K562 (cell line): ENCODE measurements at regions not wholly inside any gene's neighbourhood (a gene's known extent, or its start where the extent isn't known, plus 50 kb on each side); places are given as distances from the start of the nearest gene placed in this dataset.

Experiments used
- ATAC-seq: fragments of 200-7000 bp; cut with Tn5 transposase; 3 replicates; pipeline ENCODE4 v1.9.1; 2020; ENCODE audit warnings: moderate library complexity
- BruUV-seq: library from RNA; stranded (reverse); fragments of 400-500 nt; replicated peaks from 2 replicates; lab custom pipeline; 2021; lab: Mats Ljungman, UMichigan
- CTCF ChIA-PET: fragments of 300-600 bp; formaldehyde crosslinking; extraction: SDS; loops from one replicate; lab custom pipeline; 2021; ENCODE audit warnings: low intra/inter-chr PET ratio; lab: Yijun Ruan, JAX
- POLR2A ChIA-PET: fragments of 300-600, 350-650 bp; sonication (Branson Sonifier 250); formaldehyde crosslinking; extraction: SDS; loops from one replicate; lab custom pipeline; 2021; ENCODE audit warnings: antibody characterized with exemption, inconsistent platforms; lab: Yijun Ruan, JAX
- DNase-seq, 4 experiments: peaks; one replicate each; pipeline versions ENCODE4 v3.0.0 to v3.0.0-alpha.2; 2011 to 2018; ENCODE audit warnings: low spot score in 3 of 4, mixed read lengths in 3 of 4; ENCODE audit errors: extremely low read depth in 1 of 4
- FAIRE-seq: peaks from 2 replicates; lab custom pipeline; 2011; peaks lifted over from hg19 to GRCh38; lab: Jason Lieb, UNC
- H2AFZ ChIP-seq: 2 replicates; pipeline ENCODE4 v1.6.0; 2011; ENCODE audit warnings: low read depth, low read length, control low read depth, inconsistent platforms
- H3K27ac ChIP-seq: fragments of 200-600 bp; 3 replicates; pipeline ENCODE4 v1.8.0; 2011; ENCODE audit warnings: low read depth, mild to moderate bottlenecking, control low read depth, inconsistent platforms, low read length, moderate library complexity, mixed read lengths; ENCODE audit errors: extremely low read depth
- H3K27me3 ChIP-seq, 2 experiments: fragments of 300-600 bp in 1 of 2; 2 replicates in 1 of 2; 3 replicates in 1 of 2; pipeline versions ENCODE4 v1.6.0 to v1.8.0; 2011; ENCODE audit warnings: inconsistent platforms in 2 of 2, low read length in 2 of 2, mild to moderate bottlenecking in 1 of 2, mixed read lengths in 1 of 2, moderate library complexity in 1 of 2; ENCODE audit not compliant: control insufficient read depth in 2 of 2, insufficient read depth in 2 of 2
- H3K36me3 ChIP-seq: fragments of 300-600 bp; 3 replicates; pipeline ENCODE4 v1.8.0; 2011; ENCODE audit warnings: mild to moderate bottlenecking, low read length, inconsistent platforms; ENCODE audit not compliant: control insufficient read depth, insufficient read depth
- H3K4me1 ChIP-seq, 2 experiments: fragments of 200-600 bp in 1 of 2; replicated peaks in 1 of 2; 2 replicates in 1 of 2; 3 replicates in 1 of 2; pipeline versions ENCODE4 v1.5.1 to v1.8.0; 2011; ENCODE audit warnings: inconsistent platforms in 2 of 2, low read length in 2 of 2, mild to moderate bottlenecking in 1 of 2, mixed read lengths in 1 of 2, moderate library complexity in 1 of 2; ENCODE audit not compliant: control insufficient read depth in 2 of 2, insufficient read depth in 2 of 2
- H3K4me2 ChIP-seq: 2 replicates; pipeline ENCODE4 v1.6.1; 2011; ENCODE audit warnings: low read length, control low read depth, inconsistent platforms, mixed read lengths; ENCODE audit not compliant: insufficient read depth
- H3K4me3 ChIP-seq: fragments of 200-600 bp; sonication (generic), shearing (Covaris generic); 2 replicates; pipeline ENCODE4 v1.5.1; 2016; ENCODE audit warnings: control low read depth, inconsistent platforms
- H3K79me2 ChIP-seq: fragments of 200-600 bp; 3 replicates; pipeline ENCODE4 v1.8.0; 2011; ENCODE audit warnings: low read length, inconsistent platforms; ENCODE audit not compliant: control insufficient read depth, insufficient read depth
- H3K9ac ChIP-seq, 2 experiments: 2 replicates each; pipeline versions ENCODE4 v1.6.0 to v1.6.1; 2011; ENCODE audit warnings: low read depth in 2 of 2, low read length in 2 of 2, control low read depth in 1 of 2, inconsistent platforms in 1 of 2, mild to moderate bottlenecking in 1 of 2, mixed read lengths in 1 of 2; ENCODE audit not compliant: insufficient read depth in 1 of 2
- H3K9me1 ChIP-seq: one replicate; pipeline ENCODE4 v1.6.0; 2011; ENCODE audit warnings: inconsistent platforms, mild to moderate bottlenecking, low read length, moderate library complexity; ENCODE audit not compliant: control insufficient read depth, insufficient read depth
- H3K9me3 ChIP-seq: replicated peaks from 2 replicates; pipeline ENCODE4 v1.5.1; 2011; ENCODE audit warnings: low read depth, low read length, inconsistent platforms; ENCODE audit not compliant: control insufficient read depth, insufficient read depth
- H4K20me1 ChIP-seq: replicated peaks from 2 replicates; pipeline ENCODE4 v1.6.1; 2011; ENCODE audit warnings: low read length, inconsistent platforms, mixed read lengths; ENCODE audit not compliant: control insufficient read depth, insufficient read depth
- CCAR2 ChIP-seq: fragments of 200-400 bp; formaldehyde crosslinking; IDR thresholded peaks from 2 replicates; pipeline ENCODE4 v1.6.1; 2017; ENCODE audit warnings: mild to moderate bottlenecking, low read depth, low read length
- E2F4 ChIP-seq: sonication (generic); formaldehyde crosslinking; IDR thresholded peaks from 2 replicates; pipeline ENCODE4 v1.8.0; 2022; ENCODE audit warnings: mild to moderate bottlenecking, low read depth, missing genetic modification reagents
- GATA2 ChIP-seq: sonication (generic); formaldehyde crosslinking; IDR thresholded peaks from 2 replicates; pipeline ENCODE4 v1.4.0; 2020; ENCODE audit warnings: mild to moderate bottlenecking, missing genetic modification reagents
- MAFF ChIP-seq: IDR thresholded peaks from 2 replicates; pipeline ENCODE4 v1.6.1; 2012; ENCODE audit warnings: low read length, improper control_type of control experiment
- NKRF ChIP-seq: fragments of 450-650 bp; IDR thresholded peaks from 2 replicates; pipeline ENCODE4 v1.6.1; 2016; ENCODE audit warnings: borderline replicate concordance
- TRIM25 ChIP-seq: fragments of 450-650 bp; IDR thresholded peaks from 2 replicates; pipeline ENCODE4 v1.7.0; 2016; ENCODE audit warnings: borderline replicate concordance
- WHSC1 ChIP-seq: IDR thresholded peaks from one replicate; pipeline ENCODE4 v1.6.1; 2012; ENCODE audit warnings: low read length, control low read depth, inconsistent platforms
- WGBS: fragments of 100-300 bp; shearing (Covaris generic); methylation state at CpG from one replicate; pipeline ENCODE4 v1.1.6; 2016; ENCODE audit warnings: low coverage, mixed read lengths; ENCODE audit not compliant: insufficient coverage; ENCODE audit errors: missing lambda C conversion rate; 5-methylcytosine and 5-hydroxymethylcytosine counted together
- in situ Hi-C: fragments of 300-500 bp; cut with MboI; formaldehyde crosslinking; loops from 4 replicates; pipeline ENCODE4 v1.15.0; 2018; ENCODE audit warnings: inconsistent platforms, mixed read lengths
- intact Hi-C: fragments of 100-400 bp; cut with micrococcal nuclease; formaldehyde crosslinking; loops from 2 replicates; pipeline ENCODE4 v1.14.2; 2022

GRCh38 chr5:117681431-117682254, 1107.0 kb upstream of the SEMA6A start:
- intact Hi-C loops (no loop called here), in situ Hi-C loops (no loop called here)
- Histone ChIP-seq H3K9me3 (no peaks in the 10 kb centered on the region; the same call in 1 of the 2 replicates), H3K4me2 (no peak overlapping the region), H3K36me3 (no peaks in the 10 kb centered on the region), H2AFZ (no peak overlapping the region), H3K79me2 (no peaks in the 10 kb centered on the region), H3K27ac (no peak overlapping the region), H4K20me1 (no peaks in the 10 kb centered on the region), H3K4me3 (no peak overlapping the region), H3K9me1 (no peaks in the 10 kb centered on the region), H3K9ac (no peak overlapping the region), H3K4me1 (no peaks in the 10 kb centered on the region), H3K27me3 (no peaks in the 10 kb centered on the region)
- ATAC-seq (no peak), FAIRE-seq (no peak), DNase-seq (no peak)
- ChIA-PET CTCF (no interaction called here), POLR2A (no interaction called here)
- TF ChIP-seq WHSC1 = no peak
- no peak for TF ChIP-seq E2F4 (CRISPR knock-in tag)
- TF ChIP-seq CCAR2 = no peak
- TF ChIP-seq NKRF = no peak
- TF ChIP-seq MAFF = no peak
- no peak for TF ChIP-seq TRIM25
- TF ChIP-seq GATA2 = no peak
- WGBS = 0% methylated on average over 6 of the region's 6 CpGs
- BruUV-seq = no TSS peak
